Muscle of back (tissue), 3 donors: ENCODE measurements at regions not wholly inside any gene's neighbourhood (a gene's known extent, or its start where the extent isn't known, plus 50 kb on each side); places are given as distances from the start of the nearest gene placed in this dataset.
A peak's percentile ranks its signal among the peaks of the same experiment; 100 is the strongest.
"Not testable (repeated sequence)": the region's sequence is repeated elsewhere in the genome, so short reads cannot be mapped to it uniquely, and the experiment has no call there.

ENCODE experiments used
- DNase-seq, 3 donors: peaks; one replicate each; pipeline versions ENCODE4 v3.0.0 to v3.0.0-alpha.2; 2013

GRCh38 chr13:46498650-46499049 is 54.3 kb upstream of the LRCH1 start:
- no peak for DNase-seq

GRCh38 chr13:46496086-46496485 is 56.9 kb upstream of the LRCH1 start:
- no peak for DNase-seq

DNA sequence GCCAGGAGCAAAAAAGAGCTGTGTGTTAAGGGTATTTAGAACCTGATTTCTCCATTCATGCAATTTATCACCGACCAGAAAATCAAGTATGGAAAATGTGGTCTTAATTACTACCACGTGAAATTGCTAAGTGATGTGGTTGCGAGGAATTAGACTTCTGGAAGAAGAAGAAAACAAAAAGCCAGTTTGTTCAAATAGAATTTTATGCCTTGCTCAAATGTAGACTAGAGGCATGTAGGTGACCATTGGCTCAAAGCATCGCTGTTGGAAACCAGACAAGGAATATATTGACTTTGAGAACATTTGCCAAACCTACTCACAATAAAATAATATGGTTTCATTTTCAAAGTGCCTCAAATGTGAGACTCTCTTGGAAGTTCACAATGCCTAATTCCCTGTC is 57.3 kb upstream of the LRCH1 start:
- DNase-seq = peak in 1 of 3 donors; percentile 35

DNA sequence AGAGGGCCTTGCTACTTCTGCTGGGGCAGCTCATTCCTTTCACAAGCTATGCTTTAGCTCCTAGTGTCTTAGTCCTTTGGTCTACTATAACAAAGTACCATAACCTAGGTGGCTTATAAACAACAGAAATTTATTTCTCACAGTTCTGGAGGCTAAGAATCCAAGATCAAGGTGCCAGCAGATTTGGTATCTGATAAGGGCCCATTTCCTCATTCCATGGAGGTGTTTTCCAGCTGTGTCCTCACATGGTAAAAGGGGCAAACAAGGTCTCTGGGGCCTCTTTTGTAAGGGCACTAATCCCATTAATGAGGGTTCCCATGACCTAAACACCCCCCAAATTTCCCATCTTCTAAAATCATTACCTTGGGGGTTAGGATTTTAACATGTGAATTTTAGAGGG is 57.9 kb upstream of the LRCH1 start:
- DNase-seq = no peak

- peak; percentile 54 to 81 (median 69) for DNase-seq
Measured at GRCh38 chr13:46492946-46493345, 60.0 kb upstream of the LRCH1 start.

GRCh38 chr13:46491641-46492040 is 61.3 kb upstream of the LRCH1 start:
- no peak for DNase-seq

DNA sequence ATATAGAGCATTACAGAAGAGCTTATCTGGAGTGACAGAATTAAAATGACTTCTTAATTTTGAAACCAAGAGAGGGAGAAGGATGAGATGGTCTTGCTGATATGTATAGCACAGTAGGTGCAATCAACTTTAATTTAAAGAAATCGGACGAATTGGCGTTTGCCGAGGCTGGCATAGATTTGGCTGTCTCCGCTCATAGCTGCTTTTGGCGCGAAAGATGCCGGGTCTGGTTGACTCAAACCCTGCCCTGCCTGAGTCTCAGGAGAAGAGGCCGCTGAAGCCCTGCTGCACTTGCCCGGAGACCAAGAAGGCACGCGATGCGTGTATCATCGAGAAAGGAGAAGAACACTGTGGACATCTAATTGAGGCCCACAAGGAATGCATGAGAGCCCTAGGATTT is 62.3 kb upstream of the LRCH1 start:
- DNase-seq = not testable (repeated sequence)

- peak in 1 of 3 donors; percentile 28 for DNase-seq
Measured at GRCh38 chr13:46490129-46490528, 62.8 kb upstream of the LRCH1 start.

DNA sequence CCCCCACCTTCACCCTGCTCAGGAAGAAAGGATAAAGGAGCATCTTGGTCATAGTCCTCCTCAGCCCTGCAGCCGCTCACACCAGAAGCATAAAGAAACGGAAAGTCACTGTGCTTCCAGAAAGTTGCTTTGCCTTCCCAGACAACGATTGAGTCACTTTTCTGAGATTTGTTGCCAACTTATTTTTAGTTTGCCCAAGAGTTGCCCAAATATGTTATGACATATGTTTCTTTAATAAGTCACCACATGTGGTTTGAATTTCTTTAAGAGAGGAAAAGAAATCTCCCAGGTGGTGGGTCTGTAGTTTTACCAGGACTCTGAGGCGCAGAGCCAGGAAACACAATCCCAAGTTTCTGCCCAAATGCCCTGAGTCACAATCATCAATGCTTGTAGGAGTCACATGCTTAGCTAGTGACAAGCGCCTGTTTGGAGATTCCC is 63.4 kb upstream of the LRCH1 start:
- peak in 2 of 3 donors; percentile 42 to 83 for DNase-seq

- no peak for DNase-seq
Measured at GRCh38 chr13:46487748-46488147, 65.2 kb upstream of the LRCH1 start.

- DNase-seq = no peak
Measured at GRCh38 chr13:46486270-46486669, 66.7 kb upstream of the LRCH1 start.

- no peak for DNase-seq
Measured at GRCh38 chr13:46484561-46484960, 68.4 kb upstream of the LRCH1 start.

- DNase-seq = peak in 1 of 3 donors; percentile 58
Measured at GRCh38 chr13:46481166-46481565, 71.8 kb upstream of the LRCH1 start.

GRCh38 chr13:46480131-46480530 is 72.8 kb upstream of the LRCH1 start:
- DNase-seq = no peak

- no peak for DNase-seq
Measured at GRCh38 chr13:46479691-46480090, 73.3 kb upstream of the LRCH1 start.

DNA sequence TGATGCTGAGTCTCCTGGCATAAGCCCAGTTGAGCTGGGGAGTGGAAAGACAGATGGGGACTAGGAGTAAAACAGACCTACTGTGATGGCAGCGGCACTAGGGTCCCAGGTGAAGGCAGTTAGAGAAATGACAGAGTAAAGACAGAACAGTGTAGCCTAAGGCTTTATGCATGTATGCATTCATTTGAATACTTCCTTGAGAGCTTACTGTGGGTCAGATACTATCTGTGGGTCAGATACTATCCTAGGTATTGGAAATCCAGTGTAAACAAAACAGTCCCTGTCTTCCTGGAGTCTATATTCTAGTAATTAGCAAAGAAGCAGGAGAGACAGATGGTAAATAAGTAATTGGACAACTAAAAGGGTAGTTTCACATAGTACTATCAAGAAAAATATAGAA is 73.7 kb upstream of the LRCH1 start:
- DNase-seq = no peak

DNA sequence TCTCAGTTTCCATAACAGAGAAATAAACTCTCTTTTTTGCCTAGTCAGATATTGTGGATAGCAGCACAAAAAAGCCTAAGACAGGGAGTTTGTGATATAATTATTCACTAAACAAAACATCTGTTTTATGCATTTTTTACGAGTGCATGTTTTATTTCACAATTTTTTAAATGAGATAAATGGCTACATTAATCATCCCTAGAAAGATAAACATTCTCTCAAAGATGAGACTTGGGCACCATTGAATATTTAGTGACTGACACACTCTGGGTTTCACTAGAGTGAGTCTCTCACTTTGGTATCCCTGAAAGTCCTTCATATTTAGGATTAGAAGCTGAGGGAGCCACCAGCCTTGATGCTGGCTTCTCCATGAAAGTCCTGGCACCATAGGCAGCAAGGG is 74.3 kb upstream of the LRCH1 start:
- no peak for DNase-seq

DNA sequence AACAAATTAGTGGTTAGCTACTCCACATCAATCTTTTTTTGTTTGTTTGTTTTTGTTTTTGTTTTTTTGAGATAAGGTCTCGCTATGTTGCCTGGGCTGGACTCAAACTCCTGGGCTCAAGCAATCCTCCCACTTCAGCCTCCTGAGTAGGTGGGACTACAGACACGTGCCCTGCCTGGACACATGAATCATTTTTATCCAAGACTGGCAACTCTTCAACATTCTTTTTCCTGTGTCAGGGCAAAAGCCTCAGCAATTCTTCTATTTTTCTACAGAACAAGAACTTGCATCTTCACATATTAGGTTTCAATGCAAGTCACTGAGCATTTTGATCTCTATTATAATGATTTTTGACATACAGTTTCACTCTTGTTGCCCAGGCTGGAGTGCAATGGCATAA is 76.8 kb upstream of the LRCH1 start:
- no peak for DNase-seq

- peak; percentile 40 to 67 (median 59) for DNase-seq
Measured at GRCh38 chr13:46475541-46475991, 77.4 kb upstream of the LRCH1 start.

DNA sequence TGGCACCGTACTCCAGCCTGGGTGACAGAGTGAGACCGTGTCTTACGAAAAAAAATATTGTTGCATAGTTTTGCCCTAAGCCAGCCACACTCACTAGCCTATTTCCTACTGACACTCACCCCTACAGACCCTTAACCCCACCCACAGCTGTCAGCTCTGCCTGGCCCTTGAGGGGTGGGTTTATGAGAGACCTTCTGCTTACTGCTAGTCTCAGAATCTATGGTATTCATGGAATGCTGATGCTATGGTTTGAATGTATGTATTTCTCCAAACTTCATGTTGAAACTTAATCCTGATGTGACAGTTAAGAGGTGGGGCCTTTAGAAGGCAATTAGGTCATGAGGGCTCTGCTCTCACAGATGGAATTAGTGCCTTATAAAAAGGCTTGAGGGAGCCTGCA is 79.2 kb upstream of the LRCH1 start:
- DNase-seq = no peak

GRCh38 chr13:46472384-46472783 is 80.6 kb upstream of the LRCH1 start:
- DNase-seq = no peak

DNA sequence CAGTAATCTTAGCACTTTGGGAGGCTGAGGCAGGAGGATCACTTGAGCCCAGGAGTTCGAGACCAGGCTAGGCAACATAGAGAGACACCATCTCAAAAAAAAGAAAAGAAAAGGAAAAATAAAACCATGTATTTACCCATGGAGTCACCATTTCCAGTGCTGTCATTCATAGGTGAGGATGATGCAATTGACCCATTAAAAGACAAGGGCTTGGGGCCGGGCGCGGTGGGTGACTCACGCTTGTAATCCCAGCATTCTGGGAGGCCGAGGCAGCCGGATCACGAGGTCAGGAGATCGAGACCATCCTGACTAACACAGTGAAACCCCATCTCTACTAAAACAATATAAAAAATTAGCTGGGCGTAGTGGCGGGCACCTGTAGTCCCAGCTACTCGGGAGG is 82.6 kb upstream of the RUBCNL start:
- not testable (repeated sequence) for DNase-seq

DNA sequence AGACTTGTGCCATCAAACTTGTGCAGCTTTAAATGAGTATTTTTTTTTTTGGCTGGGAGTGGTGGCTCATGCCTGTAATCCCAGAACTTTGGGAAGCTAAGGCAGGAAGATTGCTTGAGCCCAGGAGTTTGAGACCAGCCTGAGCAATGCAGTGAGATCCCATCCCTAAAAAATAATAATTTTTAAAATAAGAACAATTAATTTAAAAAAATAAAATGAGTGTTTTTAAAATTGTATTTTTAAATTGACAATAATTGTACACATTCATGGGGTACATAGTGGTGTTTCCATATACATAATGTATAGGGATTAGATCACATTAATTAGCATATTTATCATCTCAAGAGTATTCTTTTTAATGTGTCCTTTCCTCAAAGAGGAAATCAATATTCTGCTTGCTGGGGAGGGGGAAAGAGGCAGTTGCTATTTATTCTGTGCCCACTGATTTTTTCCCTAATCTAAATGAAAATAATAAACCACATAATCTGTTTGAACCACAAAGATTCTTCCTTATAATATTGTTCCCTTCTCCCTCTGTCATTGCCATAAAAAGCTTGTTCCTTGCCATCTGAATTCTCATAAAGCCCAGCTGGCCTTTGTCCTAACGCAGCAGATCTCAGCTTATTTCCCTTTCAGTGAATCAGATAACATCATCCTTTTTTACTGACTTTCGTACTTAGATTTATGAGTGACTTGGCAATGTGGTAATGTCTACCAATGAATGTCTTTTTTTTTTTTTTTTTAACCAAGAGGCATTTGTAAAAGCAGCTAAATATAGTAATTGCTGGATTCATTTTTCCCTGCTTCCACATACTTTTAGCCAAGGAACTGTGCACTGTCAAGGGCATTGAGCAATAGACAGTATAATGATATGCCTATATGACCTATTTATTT is 81.8 kb upstream of the RUBCNL start:
- DNase-seq = peak in 1 of 3 donors; percentile 49

- not testable (repeated sequence) for DNase-seq
Measured at GRCh38 chr13:46467694-46468093, 80.6 kb upstream of the RUBCNL start.
